BE2C (cell line): ENCODE measurements at regions not wholly inside any gene's neighbourhood (a gene's known extent, or its start where the extent isn't known, plus 50 kb on each side); places are given as distances from the start of the nearest gene placed in this dataset.
A peak's percentile ranks its signal among the peaks of the same experiment; 100 is the strongest.

Experiments
- DNase-seq: peaks from one replicate; pipeline ENCODE4 v3.0.0-alpha.2; 2020
- H3K27me3 ChIP-seq: fragments of 250-450 bp; sonication (Bioruptor Pico); 2 replicates; pipeline ENCODE4 v1.5.1; 2020; ENCODE audit warnings: mild to moderate bottlenecking
- H3K36me3 ChIP-seq: fragments of 250-450 bp; sonication (Bioruptor Pico); 2 replicates; pipeline ENCODE4 v1.5.1; 2020; ENCODE audit warnings: mild to moderate bottlenecking
- H3K4me1 ChIP-seq: fragments of 250-450 bp; sonication (Bioruptor Pico); 2 replicates; pipeline ENCODE4 v1.5.1; 2020
- H3K4me3 ChIP-seq: 2 replicates; pipeline ENCODE4 v1.5.1; 2011; ENCODE audit warnings: low read depth, low read length
- H3K9me3 ChIP-seq: fragments of 250-450 bp; sonication (Bioruptor Pico); 2 replicates; pipeline ENCODE4 v1.5.1; 2020
- CTCF ChIP-seq: IDR thresholded peaks from 2 replicates; pipeline ENCODE4 v1.5.1; 2012; ENCODE audit warnings: mild to moderate bottlenecking, low read depth, low read length

- H3K9me3 ChIP-seq, result peaks cover 6% of the 10 kb centered on the region; the same call in 1 of the 2 replicates
- no peak for DNase-seq
- H3K36me3 ChIP-seq, result no peaks in the 10 kb centered on the region
- no peak for TF ChIP-seq CTCF
- no peak overlapping the region for H3K4me3 ChIP-seq
- H3K4me1 ChIP-seq, result no peaks in the 10 kb centered on the region
- H3K27me3 ChIP-seq, result no peaks in the 10 kb centered on the region
These were observed 561.4 kb downstream of the ISL1 start for GRCh38 chr5:51944500-51945125.

GRCh38 chr5:51958473-51958872 lies 575.2 kb downstream of the ISL1 start:
- TF ChIP-seq CTCF, result no peak
- H3K4me3 ChIP-seq, result no peak overlapping the region
- H3K27me3 ChIP-seq, result no peaks in the 10 kb centered on the region
- peaks cover 10% of the 10 kb centered on the region; the same call in 1 of the 2 replicates for H3K4me1 ChIP-seq
- no peak for DNase-seq
- no peaks in the 10 kb centered on the region for H3K9me3 ChIP-seq
- no peaks in the 10 kb centered on the region for H3K36me3 ChIP-seq

- peak; percentile 60 for TF ChIP-seq CTCF
- Histone ChIP-seq H3K27me3 (no peaks in the 10 kb centered on the region), H3K4me3 (peak overlapping the region; percentile 28; the same call in 1 of the 2 replicates), H3K4me1 (peaks cover 12% of the 10 kb centered on the region), H3K36me3 (no peaks in the 10 kb centered on the region), H3K9me3 (no peaks in the 10 kb centered on the region)
- no peak for DNase-seq
These were observed 577.4 kb downstream of the ISL1 start for GRCh38 chr5:51960617-51961121.

GRCh38 chr5:51961154-51961562 lies 577.9 kb downstream of the ISL1 start:
- H3K27me3 ChIP-seq, result no peaks in the 10 kb centered on the region
- peak; percentile 36 for DNase-seq

GRCh38 chr5:51968756-51969155 lies 585.5 kb downstream of the ISL1 start:
- no peak for TF ChIP-seq CTCF
- H3K9me3 ChIP-seq, result no peaks in the 10 kb centered on the region

More at GRCh38 chr5:51961154-51961562, 577.9 kb downstream of the ISL1 start:
- H3K9me3 ChIP-seq, result no peaks in the 10 kb centered on the region
- peaks cover 12% of the 10 kb centered on the region for H3K4me1 ChIP-seq
- no peak for TF ChIP-seq CTCF
- no peaks in the 10 kb centered on the region for H3K36me3 ChIP-seq
- peak overlapping the region; percentile 28 for H3K4me3 ChIP-seq

GRCh38 chr5:51974834-51975233 lies 591.6 kb downstream of the ISL1 start:
- H3K4me1 ChIP-seq, result peaks cover 6% of the 10 kb centered on the region
- H3K9me3 ChIP-seq, result no peaks in the 10 kb centered on the region
- H3K4me3 ChIP-seq, result no peak overlapping the region
- no peak for TF ChIP-seq CTCF
- no peaks in the 10 kb centered on the region for H3K27me3 ChIP-seq
- no peaks in the 10 kb centered on the region for H3K36me3 ChIP-seq
- peak; percentile 75 for DNase-seq

More at GRCh38 chr5:51968756-51969155, 585.5 kb downstream of the ISL1 start:
- no peak overlapping the region for H3K4me3 ChIP-seq
- H3K36me3 ChIP-seq, result no peaks in the 10 kb centered on the region
- no peak for DNase-seq
- H3K4me1 ChIP-seq, result peaks cover 6% of the 10 kb centered on the region
- H3K27me3 ChIP-seq, result no peaks in the 10 kb centered on the region
